Pancreas (tissue), 10 donors: ENCODE measurements at regions not wholly inside any gene's neighbourhood (a gene's known extent, or its start where the extent isn't known, plus 50 kb on each side); places are given as distances from the start of the nearest gene placed in this dataset.

Experiments used
- ATAC-seq, 4 donors: fragments of 200-7000 bp; cut with Tn5 transposase; one replicate each; pipeline versions ENCODE4 v1.8.0 to v1.9.1; 2020; ENCODE audit warnings: mild to moderate bottlenecking in 4 of 4, moderate library complexity in 4 of 4
- DNase-seq, 6 donors: peaks; one replicate each; pipeline ENCODE4 v3.0.0-alpha.2; 2020
- FAIRE-seq: peaks from 2 replicates; lab custom pipeline; 2012; peaks lifted over from hg19 to GRCh38; lab: Jason Lieb, UNC
- H3K27ac ChIP-seq, 4 donors: fragments of 200-600 bp; sonication (generic); 1 replicate in 3 of 4; 2 replicates in 1 of 4; pipeline versions ENCODE4 v1.5.0 to v1.8.0; 2020
- H3K27me3 ChIP-seq, 4 donors: fragments of 200-600 bp; one replicate each; pipeline ENCODE4 v1.8.0; 2021
- H3K36me3 ChIP-seq, 3 donors: fragments of 200-600 bp; sonication (generic) in 1 of 3; one replicate each; pipeline versions ENCODE4 v1.5.0 to v1.8.0; 2020 to 2021
- H3K4me1 ChIP-seq, 3 donors: fragments of 200-600 bp; one replicate each; pipeline ENCODE4 v1.8.0; 2021
- H3K4me3 ChIP-seq, 4 donors: fragments of 200-600 bp; sonication (generic) in 2 of 4; one replicate each; pipeline versions ENCODE4 v1.5.0 to v1.8.0; 2020 to 2021
- H3K9me3 ChIP-seq, 4 donors: fragments of 200-600 bp; one replicate each; pipeline ENCODE4 v1.8.0; 2021
- CTCF ChIP-seq, 4 donors: fragments of 200-600 bp; sonication (generic) in 3 of 4; IDR thresholded peaks; one replicate each; pipeline versions ENCODE4 v1.5.0 to v1.8.0; 2021; ENCODE audit warnings: antibody characterized with exemption in 4 of 4
- WGBS, 2 donors: extraction: QIAGEN DNeasy Blood & Tissue Kit; methylation state at CpG; one replicate each; pipeline ENCODE4 v1.1.7; 2013; 5-methylcytosine and 5-hydroxymethylcytosine counted together
- intact Hi-C, 3 donors: fragments of 100-400 bp; cut with DNase I; formaldehyde crosslinking; loops; one replicate each; pipeline versions ENCODE4 v1.11.1 to v1.14.2; 2022
- donor health status: healthy with polysubstance abuse.
- donor health status: DM: no; HTN: no; CAD: no; lungs with moderate emphysema.
- donor health status: DM: no; HTN: no; CAD: no.
- donor health status: control.
- donor health status: control.
- donor health status: Bipolar disorder and iron deficiency.
- donor health status: DM: yes; HTN: yes; CAD: no.
- donor health status: DM: no; HTN: no; CAD: no.
- donor health status: DM: no; HTN: no; CAD: no.
- donor health status: DM: yes; HTN: yes; CAD: no.

DNA sequence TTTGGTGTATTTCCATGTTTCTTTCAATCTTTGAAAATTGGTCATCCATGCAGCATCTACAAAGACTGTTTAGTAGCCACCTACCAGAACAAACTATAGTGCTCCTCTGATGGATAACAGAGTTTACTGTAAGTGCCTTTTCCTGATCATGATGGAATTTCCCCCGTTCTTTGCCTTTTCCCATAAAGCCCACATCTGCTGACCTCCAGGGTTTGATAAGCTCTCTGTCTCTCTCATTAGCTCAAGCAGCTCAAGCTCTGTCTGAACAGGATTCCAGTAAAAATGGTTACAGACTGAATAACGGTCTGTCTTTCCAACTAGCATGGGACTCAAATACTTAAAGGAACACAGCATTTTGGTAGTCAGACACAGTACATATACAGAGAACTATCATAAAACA is 308.4 kb upstream of the SORL1-AS1 start:
- WGBS, 2 donors, result 38 to 47% methylated on average over 2 of the region's 2 CpGs
- H3K4me1 ChIP-seq, result no peaks in the 10 kb centered on the region
- no peaks in the 10 kb centered on the region for H3K27me3 ChIP-seq
- no peak overlapping the region for H3K27ac ChIP-seq
- intact Hi-C loops, result no loop called here
- H3K36me3 ChIP-seq, result no peaks in the 10 kb centered on the region
- H3K4me3 ChIP-seq, result no peak overlapping the region
- ATAC-seq (no peak), DNase-seq (no peak), FAIRE-seq (no peak)
- H3K9me3 ChIP-seq, result no peaks in the 10 kb centered on the region
- no peak for TF ChIP-seq CTCF (IDR thresholded peaks at IDR 0.05)

GRCh38 chr11:121757480-121758125 is 304.8 kb upstream of the SORL1-AS1 start:
- no peak for DNase-seq
- Histone ChIP-seq H3K36me3 (no peaks in the 10 kb centered on the region), H3K27me3 (no peaks in the 10 kb centered on the region), H3K9me3 (no peaks in the 10 kb centered on the region), H3K27ac (no peak overlapping the region), H3K4me3 (no peak overlapping the region), H3K4me1 (no peaks in the 10 kb centered on the region)
- TF ChIP-seq CTCF (IDR thresholded peaks at IDR 0.05), result no peak
- FAIRE-seq, result no peak
- intact Hi-C loops, result no loop called here
- 69 to 71% methylated on average over 6 of the region's 6 CpGs for WGBS, 2 donors
- no peak for ATAC-seq

DNA sequence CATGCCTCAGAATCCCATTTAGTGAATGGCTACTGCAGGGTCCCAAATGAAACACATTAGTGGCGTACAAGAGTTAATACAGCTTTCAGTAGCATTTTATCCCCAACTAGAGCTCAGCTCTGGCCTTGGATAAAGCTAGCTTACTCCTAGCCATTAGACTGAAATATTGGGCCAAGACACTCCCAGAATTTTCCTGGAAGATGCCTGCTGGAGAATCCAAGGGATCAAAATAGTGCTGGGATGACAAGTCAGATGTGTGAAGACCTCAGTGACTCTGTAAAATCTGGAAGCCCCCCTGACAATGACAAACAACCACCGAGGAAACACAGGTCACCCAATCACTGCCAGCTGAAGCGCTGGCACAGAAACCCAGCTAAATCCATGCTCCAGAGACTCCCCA is 303.1 kb upstream of the SORL1-AS1 start:
- H3K27ac ChIP-seq, result no peak overlapping the region
- H3K4me3 ChIP-seq, result no peak overlapping the region
- TF ChIP-seq CTCF (IDR thresholded peaks at IDR 0.05), result no peak
- DNase-seq (no peak), FAIRE-seq (no peak), ATAC-seq (no peak)
- H3K27me3 ChIP-seq, result no peaks in the 10 kb centered on the region
- intact Hi-C loops, result no loop called here
- H3K36me3 ChIP-seq, result no peaks in the 10 kb centered on the region
- 58 to 60% methylated on average over 3 of the region's 3 CpGs for WGBS, 2 donors
- no peaks in the 10 kb centered on the region for H3K9me3 ChIP-seq
- H3K4me1 ChIP-seq, result no peaks in the 10 kb centered on the region

DNA sequence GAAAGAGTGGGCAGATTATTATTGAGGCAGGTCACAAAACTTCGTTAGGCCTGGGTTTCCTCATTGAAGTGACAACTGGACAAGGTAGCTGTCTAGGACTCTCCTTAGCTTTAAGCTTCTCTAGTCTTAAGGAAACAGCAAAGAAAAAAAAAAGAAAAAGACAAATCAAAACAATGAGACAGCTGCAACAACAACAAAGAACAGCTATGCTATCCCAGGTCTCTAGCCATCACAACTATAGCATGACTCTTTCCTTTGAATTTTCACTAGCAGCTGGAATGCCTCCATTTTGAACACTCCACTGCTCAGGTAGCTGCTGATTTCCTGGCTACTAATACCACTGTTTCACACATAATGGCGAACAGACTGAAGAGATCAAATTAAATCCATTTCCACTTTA is 302.4 kb upstream of the SORL1-AS1 start:
- no peak for DNase-seq
- H3K9me3 ChIP-seq, result no peaks in the 10 kb centered on the region
- no peaks in the 10 kb centered on the region for H3K27me3 ChIP-seq
- WGBS, 2 donors, result 64 to 78% methylated on average over 2 of the region's 2 CpGs
- intact Hi-C loops, result no loop called here
- TF ChIP-seq CTCF (IDR thresholded peaks at IDR 0.05), result no peak
- no peak for ATAC-seq
- no peaks in the 10 kb centered on the region for H3K36me3 ChIP-seq
- no peak overlapping the region for H3K4me3 ChIP-seq
- no peak for FAIRE-seq
- no peaks in the 10 kb centered on the region for H3K4me1 ChIP-seq
- no peak overlapping the region for H3K27ac ChIP-seq

- Histone ChIP-seq H3K36me3 (no peaks in the 10 kb centered on the region), H3K27ac (no peak overlapping the region), H3K4me3 (no peak overlapping the region), H3K4me1 (no peaks in the 10 kb centered on the region), H3K9me3 (no peaks in the 10 kb centered on the region), H3K27me3 (no peaks in the 10 kb centered on the region)
- DNase-seq (no peak), FAIRE-seq (no peak), ATAC-seq (no peak)
- intact Hi-C loops, result no loop called here
- no peak for TF ChIP-seq CTCF (IDR thresholded peaks at IDR 0.05)
- WGBS, 2 donors, result 23 to 25% methylated on average over 2 of the region's 2 CpGs
Measured at GRCh38 chr11:121754598-121754997, 301.8 kb upstream of the SORL1-AS1 start.
